A673 (cell line): ENCODE measurements at regions not wholly inside any gene's neighbourhood (a gene's known extent, or its start where the extent isn't known, plus 50 kb on each side); places are given as distances from the start of the nearest gene placed in this dataset.

Experiments used
- BruUV-seq: library from RNA; stranded (reverse); fragments of 400-500 nt; replicated peaks from 2 replicates; lab custom pipeline; 2021; lab: Mats Ljungman, UMichigan
- CTCF ChIA-PET: fragments of 300-600 bp; sonication (Branson Sonifier 250); formaldehyde crosslinking; loops from one replicate; lab custom pipeline; 2022; ENCODE audit warnings: antibody characterized with exemption; lab: Charles Lee
- POLR2A ChIA-PET: fragments of 300-600 bp; sonication (Branson Sonifier 250); formaldehyde crosslinking; loops from one replicate; lab custom pipeline; 2022; ENCODE audit warnings: antibody characterized with exemption; ENCODE audit not compliant: low non-redundant PET; lab: Charles Lee
- DNase-seq: peaks from one replicate; pipeline ENCODE4 v3.0.0-alpha.2; 2015; ENCODE audit warnings: low spot score
- H3K27ac ChIP-seq: fragments of 200-600 bp; sonication (generic); 2 replicates; pipeline ENCODE4 v1.5.1; 2016; ENCODE audit warnings: mixed run types, low read depth, mild to moderate bottlenecking, mixed read lengths, antibody characterized with exemption, low read length; ENCODE audit not compliant: poor library complexity, severe bottlenecking
- H3K27me3 ChIP-seq: fragments of 200-600 bp; sonication (generic); replicated peaks from 2 replicates; pipeline ENCODE4 v1.6.1; 2017; ENCODE audit warnings: mixed run types, low read depth, mild to moderate bottlenecking, mixed read lengths, antibody characterized with exemption, low read length; ENCODE audit not compliant: insufficient read depth, poor library complexity
- H3K36me3 ChIP-seq: fragments of 200-600 bp; sonication (generic); 2 replicates; pipeline ENCODE4 v1.6.1; 2016; ENCODE audit warnings: mixed run types, mild to moderate bottlenecking, mixed read lengths, antibody characterized with exemption, low read length; ENCODE audit not compliant: insufficient read depth, poor library complexity, severe bottlenecking
- H3K4me1 ChIP-seq: fragments of 200-600 bp; sonication (generic); 2 replicates; pipeline ENCODE4 v1.6.1; 2017; ENCODE audit warnings: mixed run types, mild to moderate bottlenecking, mixed read lengths, antibody characterized with exemption, low read length; ENCODE audit not compliant: insufficient read depth, poor library complexity, severe bottlenecking
- H3K4me3 ChIP-seq: fragments of 200-600 bp; sonication (generic); 2 replicates; pipeline ENCODE4 v1.5.1; 2016; ENCODE audit warnings: low read depth, mixed run types, mild to moderate bottlenecking, mixed read lengths, low read length; ENCODE audit not compliant: poor library complexity, severe bottlenecking
- H3K9me3 ChIP-seq: fragments of 200-600 bp; sonication (generic); 2 replicates; pipeline ENCODE4 v1.6.1; 2016; ENCODE audit warnings: mixed run types, low read depth, mild to moderate bottlenecking, mixed read lengths, antibody characterized with exemption, low read length; ENCODE audit not compliant: poor library complexity, severe bottlenecking
- EZH2 ChIP-seq: fragments of 200-600 bp; sonication (generic); IDR thresholded peaks from 2 replicates; pipeline ENCODE4 v1.6.1; 2017; ENCODE audit warnings: borderline replicate concordance, low read depth, mild to moderate bottlenecking, mixed read lengths, antibody characterized with exemption, low read length; ENCODE audit not compliant: poor library complexity, severe bottlenecking
- intact Hi-C: fragments of 100-400 bp; cut with micrococcal nuclease; formaldehyde crosslinking; loops from one replicate; pipeline ENCODE4 v1.10.0; 2022; ENCODE audit not compliant: unreplicated experiment
- TF ChIP-seq, protein P1 (sequence below): fragments of 300-800, 200-600 bp; sonication (generic); conservative IDR thresholded peaks from 2 replicates; pipeline ENCODE4 v1.5.1; 2017; ENCODE audit warnings: low read depth, mild to moderate bottlenecking, antibody characterized with exemption, low read length, moderate library complexity, mixed read lengths

DNA sequence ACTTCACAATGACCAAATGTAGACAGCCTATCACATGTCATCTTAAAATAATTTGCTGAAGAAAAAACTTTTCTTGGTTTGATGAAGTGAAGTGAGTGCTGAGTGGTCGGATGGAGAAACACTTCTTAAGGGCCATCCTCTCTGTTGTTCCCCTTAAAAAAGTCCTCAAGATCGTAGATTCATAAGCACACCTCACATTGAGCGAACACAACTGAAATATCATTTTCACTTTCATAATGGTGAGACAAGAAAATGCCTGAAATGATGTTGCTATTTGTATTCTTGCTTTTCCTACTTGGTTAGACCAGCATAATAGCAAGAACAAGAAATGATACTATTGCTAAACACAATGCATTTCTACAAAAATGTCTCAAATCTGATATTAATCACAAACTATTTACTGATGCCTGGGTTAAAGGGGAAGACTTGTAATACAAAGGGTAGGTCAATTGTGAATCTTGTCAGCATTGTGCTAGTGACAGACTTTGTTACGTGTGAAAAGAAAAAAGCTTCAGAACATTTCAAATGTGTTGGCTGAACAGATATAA is 305.6 kb upstream of the NR3C2 start:
- Histone ChIP-seq H3K9me3 (no peaks in the 10 kb centered on the region), H3K4me1 (no peaks in the 10 kb centered on the region), H3K36me3 (no peaks in the 10 kb centered on the region), H3K4me3 (no peak overlapping the region), H3K27me3 (no peaks in the 10 kb centered on the region), H3K27ac (no peak overlapping the region)
- DNase-seq, result no peak
- no TSS peak for BruUV-seq
- intact Hi-C loops, result no loop called here
- CTCF ChIA-PET, result no interaction called here
- POLR2A ChIA-PET, result no interaction called here
- no peak for TF ChIP-seq EZH2
- TF ChIP-seq, protein P1, sequence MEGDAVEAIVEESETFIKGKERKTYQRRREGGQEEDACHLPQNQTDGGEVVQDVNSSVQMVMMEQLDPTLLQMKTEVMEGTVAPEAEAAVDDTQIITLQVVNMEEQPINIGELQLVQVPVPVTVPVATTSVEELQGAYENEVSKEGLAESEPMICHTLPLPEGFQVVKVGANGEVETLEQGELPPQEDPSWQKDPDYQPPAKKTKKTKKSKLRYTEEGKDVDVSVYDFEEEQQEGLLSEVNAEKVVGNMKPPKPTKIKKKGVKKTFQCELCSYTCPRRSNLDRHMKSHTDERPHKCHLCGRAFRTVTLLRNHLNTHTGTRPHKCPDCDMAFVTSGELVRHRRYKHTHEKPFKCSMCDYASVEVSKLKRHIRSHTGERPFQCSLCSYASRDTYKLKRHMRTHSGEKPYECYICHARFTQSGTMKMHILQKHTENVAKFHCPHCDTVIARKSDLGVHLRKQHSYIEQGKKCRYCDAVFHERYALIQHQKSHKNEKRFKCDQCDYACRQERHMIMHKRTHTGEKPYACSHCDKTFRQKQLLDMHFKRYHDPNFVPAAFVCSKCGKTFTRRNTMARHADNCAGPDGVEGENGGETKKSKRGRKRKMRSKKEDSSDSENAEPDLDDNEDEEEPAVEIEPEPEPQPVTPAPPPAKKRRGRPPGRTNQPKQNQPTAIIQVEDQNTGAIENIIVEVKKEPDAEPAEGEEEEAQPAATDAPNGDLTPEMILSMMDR, result no peak

DNA sequence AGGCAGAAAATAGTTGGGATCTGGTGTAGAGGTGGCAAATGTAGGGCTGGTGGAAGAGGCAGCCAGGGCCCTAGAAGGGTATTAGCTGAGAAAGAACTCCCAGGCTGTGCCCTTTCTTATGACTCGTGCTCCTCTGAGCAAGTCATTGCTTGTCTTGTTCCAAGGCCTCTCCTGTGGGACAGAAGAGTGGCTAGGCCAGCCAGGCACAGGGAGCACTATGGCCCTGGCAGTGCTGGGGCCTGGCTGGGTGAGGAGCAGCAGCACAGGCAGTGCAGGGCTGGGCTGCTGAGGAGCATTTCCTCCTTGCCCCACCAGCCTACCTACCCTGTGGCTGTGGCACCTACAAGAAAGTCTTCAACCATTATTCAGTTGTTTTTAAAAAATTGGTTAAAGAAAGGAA is 298.5 kb upstream of the NR3C2 start:
- Histone ChIP-seq H3K27ac (no peak overlapping the region), H3K27me3 (no peaks in the 10 kb centered on the region), H3K4me3 (no peak overlapping the region), H3K4me1 (no peaks in the 10 kb centered on the region), H3K9me3 (no peaks in the 10 kb centered on the region), H3K36me3 (no peaks in the 10 kb centered on the region)
- ChIA-PET CTCF (no interaction called here), POLR2A (no interaction called here)
- no peak for DNase-seq
- no TSS peak for BruUV-seq
- no peak for TF ChIP-seq EZH2
- TF ChIP-seq, protein P1, result no peak
- intact Hi-C loops, result no loop called here

DNA sequence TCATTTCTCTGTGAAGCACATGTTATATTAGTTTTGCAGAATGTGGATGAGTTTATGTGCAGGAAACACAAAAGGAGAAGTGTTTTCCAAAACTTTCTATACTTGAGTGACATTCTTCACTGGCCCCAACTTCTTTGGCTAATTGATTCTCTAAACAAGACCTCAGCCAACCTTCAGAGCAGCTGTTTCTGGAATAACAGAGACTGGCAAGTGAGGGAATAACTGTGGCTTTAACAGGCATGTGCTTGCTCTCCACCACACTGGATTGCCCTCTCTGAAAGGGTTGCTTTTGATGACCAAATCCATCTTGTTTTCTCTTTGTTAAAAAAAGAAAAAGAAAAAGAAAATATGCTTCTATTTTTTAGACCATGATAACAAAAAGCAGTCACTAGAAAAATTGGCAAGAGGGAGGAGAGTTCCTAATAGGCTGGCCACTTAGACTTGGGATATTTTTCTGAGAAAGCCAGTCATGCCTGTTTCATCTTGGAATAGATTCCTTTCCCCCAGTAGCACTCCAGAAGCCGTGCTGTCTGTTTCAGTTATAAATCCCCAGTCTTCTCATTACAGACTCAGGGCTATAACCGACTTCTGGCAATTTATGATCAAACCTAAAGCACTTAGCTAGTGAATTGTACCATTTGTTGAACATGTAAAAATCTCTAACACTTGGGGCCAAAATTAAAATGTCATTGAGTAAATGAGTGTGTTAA is 295.0 kb upstream of the NR3C2 start:
- Histone ChIP-seq H3K4me3 (no peak overlapping the region), H3K9me3 (no peaks in the 10 kb centered on the region), H3K27ac (no peak overlapping the region), H3K27me3 (no peaks in the 10 kb centered on the region), H3K4me1 (no peaks in the 10 kb centered on the region), H3K36me3 (no peaks in the 10 kb centered on the region)
- TF ChIP-seq, protein P1, result no peak
- TF ChIP-seq EZH2, result no peak
- intact Hi-C loops, result no loop called here
- CTCF ChIA-PET, result no interaction called here
- no peak for DNase-seq
- BruUV-seq, result no TSS peak
- POLR2A ChIA-PET, result no interaction called here
